ENCODE measurements at regions not wholly inside any gene's neighbourhood (a gene's known extent, or its start where the extent isn't known, plus 50 kb on each side); places are given as distances from the start of the nearest gene placed in this dataset.

- Histone ChIP-seq H3K4me3 (ENCODE audit: low read depth in 1 of 2, low read length in 1 of 2) (no peak overlapping the region), H3K27me3 (no peaks in the 10 kb centered on the region), H3K4me1 (ENCODE audit: control insufficient read depth in 1 of 2, insufficient read depth in 1 of 2, low read depth in 1 of 2, low read length in 1 of 2) (no peaks in the 10 kb centered on the region), H3K36me3 (no peaks in the 10 kb centered on the region), H3K27ac (no peak overlapping the region), H3K9me3 (no peaks in the 10 kb centered on the region)
- no peak for TF ChIP-seq CTCF (IDR thresholded peaks at IDR 0.05)
Observed at GRCh38 chr9:16030528-16031185, 477.8 kb downstream of the CCDC171 start.

GRCh38 chr9:16031486-16031885 lies 478.6 kb downstream of the CCDC171 start:
- Histone ChIP-seq H3K36me3 (no peaks in the 10 kb centered on the region), H3K27ac (no peak overlapping the region), H3K9me3 (no peaks in the 10 kb centered on the region), H3K4me1 (ENCODE audit: control insufficient read depth in 1 of 2, insufficient read depth in 1 of 2, low read depth in 1 of 2, low read length in 1 of 2) (no peaks in the 10 kb centered on the region), H3K27me3 (no peaks in the 10 kb centered on the region), H3K4me3 (ENCODE audit: low read depth in 1 of 2, low read length in 1 of 2) (no peak overlapping the region)
- TF ChIP-seq CTCF (IDR thresholded peaks at IDR 0.05), result no peak

GRCh38 chr9:16031971-16032370 lies 479.1 kb downstream of the CCDC171 start:
- no peaks in the 10 kb centered on the region for H3K4me1 ChIP-seq (ENCODE audit: control insufficient read depth in 1 of 2, insufficient read depth in 1 of 2, low read depth in 1 of 2, low read length in 1 of 2)
- no peak overlapping the region for H3K27ac ChIP-seq

GRCh38 chr9:16032799-16033198 lies 480.0 kb downstream of the CCDC171 start:
- no peak overlapping the region for H3K27ac ChIP-seq
- no peak for TF ChIP-seq CTCF (IDR thresholded peaks at IDR 0.05)
- no peaks in the 10 kb centered on the region for H3K27me3 ChIP-seq
- H3K9me3 ChIP-seq, result no peaks in the 10 kb centered on the region
- H3K36me3 ChIP-seq, result no peaks in the 10 kb centered on the region
- H3K4me1 ChIP-seq (ENCODE audit: control insufficient read depth in 1 of 2, insufficient read depth in 1 of 2, low read depth in 1 of 2, low read length in 1 of 2), result no peaks in the 10 kb centered on the region
- H3K4me3 ChIP-seq (ENCODE audit: low read depth in 1 of 2, low read length in 1 of 2), result no peak overlapping the region

More at GRCh38 chr9:16031971-16032370, 479.1 kb downstream of the CCDC171 start:
- TF ChIP-seq CTCF (IDR thresholded peaks at IDR 0.05), result no peak
- H3K27me3 ChIP-seq, result no peaks in the 10 kb centered on the region
- no peaks in the 10 kb centered on the region for H3K36me3 ChIP-seq
- H3K9me3 ChIP-seq, result no peaks in the 10 kb centered on the region
- no peak overlapping the region for H3K4me3 ChIP-seq (ENCODE audit: low read depth in 1 of 2, low read length in 1 of 2)

GRCh38 chr9:16033253-16033652 lies 480.4 kb downstream of the CCDC171 start:
- Histone ChIP-seq H3K4me1 (ENCODE audit: control insufficient read depth in 1 of 2, insufficient read depth in 1 of 2, low read depth in 1 of 2, low read length in 1 of 2) (no peaks in the 10 kb centered on the region), H3K36me3 (no peaks in the 10 kb centered on the region), H3K27me3 (no peaks in the 10 kb centered on the region), H3K4me3 (ENCODE audit: low read depth in 1 of 2, low read length in 1 of 2) (no peak overlapping the region), H3K9me3 (no peaks in the 10 kb centered on the region), H3K27ac (no peak overlapping the region)
- TF ChIP-seq CTCF (IDR thresholded peaks at IDR 0.05), result no peak

Data from neutrophil (primary cell).